WTC11 (cell line): ENCODE measurements at regions not wholly inside any gene's neighbourhood (a gene's known extent, or its start where the extent isn't known, plus 50 kb on each side); places are given as distances from the start of the nearest gene placed in this dataset.

Experiments
- ATAC-seq: fragments of 200-7000 bp; cut with Tn5 transposase; 2 replicates; pipeline ENCODE4 v1.10.0; 2021; ENCODE audit warnings: mild to moderate bottlenecking, moderate library complexity
- CTCF ChIA-PET: fragments of 300-600 bp; sonication (Branson Sonifier 250); formaldehyde crosslinking; loops from one replicate; lab custom pipeline; 2021; ENCODE audit warnings: antibody characterized with exemption; lab: Charles Lee
- POLR2A ChIA-PET: fragments of 350-600 bp; sonication (Branson Sonifier 250); formaldehyde crosslinking; loops from one replicate; lab custom pipeline; 2021; ENCODE audit warnings: antibody characterized with exemption; lab: Charles Lee
- DNase-seq: peaks from one replicate; pipeline ENCODE4 v3.0.0; 2021; ENCODE audit warnings: low spot score
- H3K27ac Mint-ChIP-seq: 2 replicates; pipeline ENCODE4 v1.8.0; 2021; ENCODE audit warnings: mixed read lengths
- H3K27me3 Mint-ChIP-seq: 2 replicates; pipeline ENCODE4 v1.8.0; 2021; ENCODE audit warnings: low read depth, mild to moderate bottlenecking, moderate library complexity, mixed read lengths
- H3K36me3 Mint-ChIP-seq: 2 replicates; pipeline ENCODE4 v1.8.0; 2021; ENCODE audit warnings: mixed read lengths
- H3K4me1 Mint-ChIP-seq: 2 replicates; pipeline ENCODE4 v1.8.0; 2022; ENCODE audit warnings: mixed read lengths
- H3K4me3 Mint-ChIP-seq: 2 replicates; pipeline ENCODE4 v1.8.0; 2021; ENCODE audit warnings: mild to moderate bottlenecking, moderate library complexity, mixed read lengths
- H3K9me3 Mint-ChIP-seq: 2 replicates; pipeline ENCODE4 v1.8.0; 2021; ENCODE audit warnings: mixed read lengths
- ARID4B ChIP-seq: sonication (generic); formaldehyde crosslinking; IDR thresholded peaks from 2 replicates; pipeline ENCODE4 v1.8.0; 2023; ENCODE audit warnings: missing genetic modification reagents, mild to moderate bottlenecking, borderline replicate concordance
- ATF3 ChIP-seq: sonication (generic); formaldehyde crosslinking; conservative IDR thresholded peaks from 2 replicates; pipeline ENCODE4 v1.8.1; 2022; ENCODE audit warnings: mild to moderate bottlenecking, missing genetic modification reagents
- CREM ChIP-seq: sonication (generic); formaldehyde crosslinking; IDR thresholded peaks from 2 replicates; pipeline ENCODE4 v1.8.1; 2022; ENCODE audit warnings: mild to moderate bottlenecking, missing genetic modification reagents, moderate library complexity
- ESRRA ChIP-seq: sonication (generic); formaldehyde crosslinking; IDR thresholded peaks from 2 replicates; pipeline ENCODE4 v1.8.1; 2022; ENCODE audit warnings: mild to moderate bottlenecking, missing genetic modification reagents, borderline replicate concordance
- GRHL2 ChIP-seq: fragments of 250-450 bp; sonication (Bioruptor Pico); IDR thresholded peaks from 2 replicates; pipeline ENCODE4 v1.8.0; 2022; ENCODE audit warnings: mild to moderate bottlenecking, moderate library complexity; ENCODE audit not compliant: insufficient replicate concordance, severe bottlenecking
- NFE2L1 ChIP-seq: sonication (generic); formaldehyde crosslinking; IDR thresholded peaks from 2 replicates; pipeline ENCODE4 v1.8.1; 2023; ENCODE audit warnings: missing genetic modification reagents
- NR2C2 ChIP-seq: sonication (generic); formaldehyde crosslinking; IDR thresholded peaks from 2 replicates; pipeline ENCODE4 v1.8.0; 2022; ENCODE audit warnings: mild to moderate bottlenecking, missing genetic modification reagents
- ZNF219 ChIP-seq: sonication (generic); formaldehyde crosslinking; IDR thresholded peaks from 2 replicates; pipeline ENCODE4 v1.8.0; 2023; ENCODE audit warnings: missing genetic modification reagents, mild to moderate bottlenecking, borderline replicate concordance
- ZNF281 ChIP-seq: sonication (generic); formaldehyde crosslinking; IDR thresholded peaks from 2 replicates; pipeline ENCODE4 v1.8.0; 2023; ENCODE audit warnings: mild to moderate bottlenecking, missing genetic modification reagents
- TF ChIP-seq, protein P1 (sequence below): sonication (generic); formaldehyde crosslinking; IDR thresholded peaks from 2 replicates; pipeline ENCODE4 v1.8.1; 2023; ENCODE audit warnings: mild to moderate bottlenecking, missing genetic modification reagents
- TF ChIP-seq, protein P2 (sequence below): sonication (generic); formaldehyde crosslinking; IDR thresholded peaks from 2 replicates; pipeline ENCODE4 v1.8.0; 2022; ENCODE audit warnings: mild to moderate bottlenecking, missing genetic modification reagents
- TF ChIP-seq, protein P3 (sequence below): sonication (generic); formaldehyde crosslinking; IDR thresholded peaks from 2 replicates; pipeline ENCODE4 v1.8.1; 2022; ENCODE audit warnings: mild to moderate bottlenecking, missing genetic modification reagents, moderate library complexity, borderline replicate concordance
- TF ChIP-seq, protein P4 (sequence below): sonication (generic); formaldehyde crosslinking; IDR thresholded peaks from 2 replicates; pipeline ENCODE4 v1.8.1; 2022; ENCODE audit warnings: mild to moderate bottlenecking, moderate library complexity, missing genetic modification reagents

- no peak for DNase-seq
- POLR2A ChIA-PET, result no interaction called here
- CTCF ChIA-PET, result no interaction called here
- Mint-ChIP-seq H3K27ac (no peak overlapping the region), H3K9me3 (peaks cover 1% of the 10 kb centered on the region; the same call in 1 of the 2 replicates), H3K27me3 (no peaks in the 10 kb centered on the region; the same call in 1 of the 2 replicates), H3K4me3 (no peak overlapping the region), H3K36me3 (peaks cover 15% of the 10 kb centered on the region), H3K4me1 (no peaks in the 10 kb centered on the region)
- TF ChIP-seq GRHL2, result no peak
- TF ChIP-seq, protein P1, sequence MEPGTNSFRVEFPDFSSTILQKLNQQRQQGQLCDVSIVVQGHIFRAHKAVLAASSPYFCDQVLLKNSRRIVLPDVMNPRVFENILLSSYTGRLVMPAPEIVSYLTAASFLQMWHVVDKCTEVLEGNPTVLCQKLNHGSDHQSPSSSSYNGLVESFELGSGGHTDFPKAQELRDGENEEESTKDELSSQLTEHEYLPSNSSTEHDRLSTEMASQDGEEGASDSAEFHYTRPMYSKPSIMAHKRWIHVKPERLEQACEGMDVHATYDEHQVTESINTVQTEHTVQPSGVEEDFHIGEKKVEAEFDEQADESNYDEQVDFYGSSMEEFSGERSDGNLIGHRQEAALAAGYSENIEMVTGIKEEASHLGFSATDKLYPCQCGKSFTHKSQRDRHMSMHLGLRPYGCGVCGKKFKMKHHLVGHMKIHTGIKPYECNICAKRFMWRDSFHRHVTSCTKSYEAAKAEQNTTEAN (CRISPR knock-in tag), result no peak
- TF ChIP-seq NFE2L1 (CRISPR knock-in tag), result no peak
- no peak for TF ChIP-seq ZNF281 (CRISPR knock-in tag)
- TF ChIP-seq, protein P2, sequence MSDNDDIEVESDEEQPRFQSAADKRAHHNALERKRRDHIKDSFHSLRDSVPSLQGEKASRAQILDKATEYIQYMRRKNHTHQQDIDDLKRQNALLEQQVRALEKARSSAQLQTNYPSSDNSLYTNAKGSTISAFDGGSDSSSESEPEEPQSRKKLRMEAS (CRISPR knock-in tag), result no peak
- TF ChIP-seq ATF3, result no peak
- TF ChIP-seq, protein P3, sequence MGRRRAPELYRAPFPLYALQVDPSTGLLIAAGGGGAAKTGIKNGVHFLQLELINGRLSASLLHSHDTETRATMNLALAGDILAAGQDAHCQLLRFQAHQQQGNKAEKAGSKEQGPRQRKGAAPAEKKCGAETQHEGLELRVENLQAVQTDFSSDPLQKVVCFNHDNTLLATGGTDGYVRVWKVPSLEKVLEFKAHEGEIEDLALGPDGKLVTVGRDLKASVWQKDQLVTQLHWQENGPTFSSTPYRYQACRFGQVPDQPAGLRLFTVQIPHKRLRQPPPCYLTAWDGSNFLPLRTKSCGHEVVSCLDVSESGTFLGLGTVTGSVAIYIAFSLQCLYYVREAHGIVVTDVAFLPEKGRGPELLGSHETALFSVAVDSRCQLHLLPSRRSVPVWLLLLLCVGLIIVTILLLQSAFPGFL, result no peak
- no peak for TF ChIP-seq NR2C2 (CRISPR knock-in tag)
- no peak for TF ChIP-seq CREM (CRISPR knock-in tag)
- no peak for TF ChIP-seq ESRRA
- no peak for TF ChIP-seq ZNF219 (CRISPR knock-in tag)
- TF ChIP-seq, protein P4, sequence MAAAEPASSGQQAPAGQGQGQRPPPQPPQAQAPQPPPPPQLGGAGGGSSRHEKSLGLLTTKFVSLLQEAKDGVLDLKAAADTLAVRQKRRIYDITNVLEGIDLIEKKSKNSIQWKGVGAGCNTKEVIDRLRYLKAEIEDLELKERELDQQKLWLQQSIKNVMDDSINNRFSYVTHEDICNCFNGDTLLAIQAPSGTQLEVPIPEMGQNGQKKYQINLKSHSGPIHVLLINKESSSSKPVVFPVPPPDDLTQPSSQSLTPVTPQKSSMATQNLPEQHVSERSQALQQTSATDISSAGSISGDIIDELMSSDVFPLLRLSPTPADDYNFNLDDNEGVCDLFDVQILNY (CRISPR knock-in tag), result no peak
- no peak for TF ChIP-seq ARID4B (CRISPR knock-in tag)
- no peak for ATAC-seq
Measured at GRCh38 chr1:2865571-2866421, 64.3 kb upstream of the TTC34 start.
